MM.1S (cell line): ENCODE measurements at regions not wholly inside any gene's neighbourhood (a gene's known extent, or its start where the extent isn't known, plus 50 kb on each side); places are given as distances from the start of the nearest gene placed in this dataset.

ENCODE experiments used
- DNase-seq: peaks from one replicate; pipeline ENCODE4 v3.0.0-alpha.2; 2015
- H2AFZ ChIP-seq: fragments of 300-600 bp; sonication (generic); 2 replicates; pipeline ENCODE4 v1.6.0; 2016; ENCODE audit warnings: antibody characterized with exemption, low read length
- H3F3A ChIP-seq: fragments of 300-600 bp; sonication (generic); 2 replicates; pipeline ENCODE4 v1.6.1; 2016; ENCODE audit warnings: mild to moderate bottlenecking, antibody characterized with exemption, low read length, moderate library complexity, mixed read lengths; ENCODE audit not compliant: insufficient read depth
- H3K27ac ChIP-seq: fragments of 300-600 bp; sonication (generic); 2 replicates; pipeline ENCODE4 v1.5.1; 2016; ENCODE audit warnings: mild to moderate bottlenecking, low read length
- H3K27me3 ChIP-seq: fragments of 300-600 bp; sonication (generic); replicated peaks from 2 replicates; pipeline ENCODE4 v1.6.0; 2016; ENCODE audit warnings: low read length; ENCODE audit not compliant: insufficient read depth
- H3K36me3 ChIP-seq: fragments of 300-600 bp; sonication (generic); replicated peaks from 2 replicates; pipeline ENCODE4 v1.6.1; 2016; ENCODE audit warnings: mild to moderate bottlenecking, low read length, mixed read lengths; ENCODE audit not compliant: insufficient read depth
- H3K4me1 ChIP-seq: fragments of 300-600 bp; sonication (generic); 2 replicates; pipeline ENCODE4 v1.6.1; 2016; ENCODE audit warnings: low read length, mixed read lengths
- H3K4me2 ChIP-seq: fragments of 300-600 bp; sonication (generic); 2 replicates; pipeline ENCODE4 v1.6.0; 2016; ENCODE audit warnings: low read depth, low read length
- H3K4me3 ChIP-seq: fragments of 300-600 bp; sonication (generic); 2 replicates; pipeline ENCODE4 v1.5.1; 2016; ENCODE audit warnings: low read length, mixed read lengths
- H3K79me2 ChIP-seq: fragments of 300-600 bp; sonication (generic); 2 replicates; pipeline ENCODE4 v1.6.1; 2016; ENCODE audit warnings: mixed run types, low read length, mixed read lengths
- H3K9ac ChIP-seq: fragments of 300-600 bp; sonication (generic); 2 replicates; pipeline ENCODE4 v1.6.1; 2016; ENCODE audit warnings: low read length, mixed read lengths
- H3K9me2 ChIP-seq: fragments of 300-600 bp; sonication (generic); replicated peaks from 2 replicates; pipeline ENCODE4 v1.6.1; 2016; ENCODE audit warnings: mild to moderate bottlenecking, low read length, mixed read lengths; ENCODE audit not compliant: insufficient read depth
- H3K9me3 ChIP-seq: fragments of 300-600 bp; sonication (generic); replicated peaks from 2 replicates; pipeline ENCODE4 v1.6.1; 2016; ENCODE audit warnings: mild to moderate bottlenecking, low read length, mixed read lengths; ENCODE audit not compliant: insufficient read depth
- H4K20me1 ChIP-seq: fragments of 300-600 bp; sonication (generic); 2 replicates; pipeline ENCODE4 v1.6.1; 2016; ENCODE audit warnings: mild to moderate bottlenecking, low read length, moderate library complexity, mixed read lengths; ENCODE audit not compliant: insufficient read depth
- EZH2 ChIP-seq: fragments of 300-600 bp; sonication (generic); optimal IDR thresholded peaks from 2 replicates; pipeline ENCODE3; 2017; ENCODE audit warnings: low read depth, mild to moderate bottlenecking, antibody characterized with exemption, low read length, mixed read lengths
- EZH2phosphoT487 ChIP-seq: fragments of 300-600 bp; sonication (generic); IDR thresholded peaks from 2 replicates; pipeline ENCODE4 v1.6.1; 2018; ENCODE audit warnings: antibody characterized with exemption, low read length
- TF ChIP-seq, protein P1 (sequence below): fragments of 300-600 bp; sonication (generic); IDR thresholded peaks from 2 replicates; pipeline ENCODE4 v1.5.1; 2016; ENCODE audit warnings: antibody characterized with exemption, low read length, mixed read lengths

DNA sequence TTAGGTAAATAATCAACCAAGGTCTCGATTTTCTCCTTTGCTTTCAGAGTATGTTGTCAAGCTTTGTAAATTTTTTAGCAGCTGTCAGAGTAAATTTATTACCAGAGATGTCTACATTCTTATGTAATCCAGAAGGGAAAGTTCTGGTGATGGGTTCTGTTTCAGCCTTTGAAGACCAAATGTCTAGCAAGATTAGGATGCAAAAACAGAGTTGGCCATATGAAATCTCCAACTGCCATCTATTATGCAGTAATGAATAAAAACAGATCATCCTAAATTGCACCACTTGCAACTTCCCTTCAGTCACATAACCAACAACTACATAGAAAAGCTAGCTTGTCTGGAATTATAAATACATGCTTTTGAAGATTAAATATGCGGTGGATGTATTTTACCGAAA lies 826.8 kb upstream of the KIF2B start:
- Histone ChIP-seq H3K4me3 (no peak overlapping the region), H3K4me2 (no peak overlapping the region), H3K9me3 (no peaks in the 10 kb centered on the region), H3K36me3 (no peaks in the 10 kb centered on the region), H3K27ac (no peak overlapping the region), H3K27me3 (no peaks in the 10 kb centered on the region), H3K79me2 (no peaks in the 10 kb centered on the region), H3K4me1 (no peaks in the 10 kb centered on the region), H4K20me1 (no peaks in the 10 kb centered on the region), H2AFZ (no peak overlapping the region), H3F3A (no peaks in the 10 kb centered on the region), H3K9ac (no peak overlapping the region), H3K9me2 (no peaks in the 10 kb centered on the region)
- no peak for DNase-seq
- TF ChIP-seq EZH2phosphoT487 (no peak), EZH2 (no peak)
- TF ChIP-seq, protein P1, sequence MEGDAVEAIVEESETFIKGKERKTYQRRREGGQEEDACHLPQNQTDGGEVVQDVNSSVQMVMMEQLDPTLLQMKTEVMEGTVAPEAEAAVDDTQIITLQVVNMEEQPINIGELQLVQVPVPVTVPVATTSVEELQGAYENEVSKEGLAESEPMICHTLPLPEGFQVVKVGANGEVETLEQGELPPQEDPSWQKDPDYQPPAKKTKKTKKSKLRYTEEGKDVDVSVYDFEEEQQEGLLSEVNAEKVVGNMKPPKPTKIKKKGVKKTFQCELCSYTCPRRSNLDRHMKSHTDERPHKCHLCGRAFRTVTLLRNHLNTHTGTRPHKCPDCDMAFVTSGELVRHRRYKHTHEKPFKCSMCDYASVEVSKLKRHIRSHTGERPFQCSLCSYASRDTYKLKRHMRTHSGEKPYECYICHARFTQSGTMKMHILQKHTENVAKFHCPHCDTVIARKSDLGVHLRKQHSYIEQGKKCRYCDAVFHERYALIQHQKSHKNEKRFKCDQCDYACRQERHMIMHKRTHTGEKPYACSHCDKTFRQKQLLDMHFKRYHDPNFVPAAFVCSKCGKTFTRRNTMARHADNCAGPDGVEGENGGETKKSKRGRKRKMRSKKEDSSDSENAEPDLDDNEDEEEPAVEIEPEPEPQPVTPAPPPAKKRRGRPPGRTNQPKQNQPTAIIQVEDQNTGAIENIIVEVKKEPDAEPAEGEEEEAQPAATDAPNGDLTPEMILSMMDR: no peak

DNA sequence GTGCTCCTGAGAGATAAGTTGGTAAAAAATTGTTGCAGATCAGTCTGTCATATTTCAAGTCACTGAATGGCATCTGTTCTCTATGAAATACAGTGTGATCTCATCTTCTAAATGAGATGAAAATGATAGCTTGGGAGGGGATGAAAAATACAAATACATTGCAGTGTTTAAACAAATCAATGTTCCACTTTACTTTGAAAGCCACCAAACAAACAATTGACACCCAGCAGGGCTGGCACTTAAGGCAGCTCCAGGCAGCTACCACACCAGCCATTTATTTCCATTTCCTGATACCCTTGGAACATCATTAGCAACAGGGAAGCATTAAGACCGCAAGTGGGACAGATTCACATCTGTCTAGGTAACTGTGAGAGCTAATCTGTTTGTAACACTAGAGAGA lies 827.6 kb upstream of the KIF2B start:
- no peaks in the 10 kb centered on the region for H3K4me1 ChIP-seq
- H3K4me2 ChIP-seq: no peak overlapping the region
- no peaks in the 10 kb centered on the region for H3K79me2 ChIP-seq
- H3F3A ChIP-seq: no peaks in the 10 kb centered on the region
- no peak overlapping the region for H3K9ac ChIP-seq
- no peak overlapping the region for H2AFZ ChIP-seq
- no peaks in the 10 kb centered on the region for H3K9me3 ChIP-seq
- no peaks in the 10 kb centered on the region for H3K36me3 ChIP-seq
- H3K27ac ChIP-seq: no peak overlapping the region
- no peak for DNase-seq
- no peak for TF ChIP-seq EZH2
- no peak for TF ChIP-seq EZH2phosphoT487
- TF ChIP-seq, protein P1: no peak
- H3K27me3 ChIP-seq: no peaks in the 10 kb centered on the region
- no peak overlapping the region for H3K4me3 ChIP-seq
- no peaks in the 10 kb centered on the region for H4K20me1 ChIP-seq
- no peaks in the 10 kb centered on the region for H3K9me2 ChIP-seq

DNA sequence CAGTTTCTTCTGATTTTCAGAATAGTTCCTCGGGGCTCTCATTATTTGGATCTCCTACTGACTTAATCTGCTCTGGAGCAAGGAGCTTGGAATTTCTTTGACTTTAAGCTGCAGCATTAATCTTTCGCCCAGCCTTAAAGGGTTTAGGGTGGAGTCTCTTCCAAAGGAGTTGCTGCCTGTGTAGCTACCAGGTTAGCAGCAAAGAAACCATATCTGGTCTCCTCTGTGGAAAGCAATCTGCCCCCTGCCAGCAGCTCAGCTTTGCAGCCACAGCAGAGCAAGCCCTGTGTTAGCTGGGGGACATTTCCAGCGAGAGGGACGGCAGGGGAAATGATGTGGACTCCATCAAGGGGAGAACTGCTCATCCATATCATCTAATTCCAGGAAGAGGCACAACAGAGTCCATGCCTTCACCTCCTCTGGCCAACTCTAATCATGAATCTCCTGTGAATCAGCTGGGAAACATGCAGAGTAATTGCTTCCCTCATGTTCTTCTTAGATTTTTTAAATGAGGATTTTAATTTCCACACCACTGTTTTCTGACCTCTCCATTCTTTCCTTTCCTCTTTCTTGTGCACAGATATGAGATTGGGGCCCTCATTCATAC lies 827.6 kb upstream of the CA10 start:
- no peaks in the 10 kb centered on the region for H4K20me1 ChIP-seq
- TF ChIP-seq, protein P1: no peak
- TF ChIP-seq EZH2 (no peak), EZH2phosphoT487 (no peak)
- no peak overlapping the region for H3K9ac ChIP-seq
- no peaks in the 10 kb centered on the region for H3K9me3 ChIP-seq
- no peak overlapping the region for H3K4me3 ChIP-seq
- H3K27me3 ChIP-seq: no peaks in the 10 kb centered on the region
- no peak overlapping the region for H3K27ac ChIP-seq
- no peaks in the 10 kb centered on the region for H3K36me3 ChIP-seq
- H2AFZ ChIP-seq: peak overlapping the region; percentile 62
- peak overlapping the region; percentile 40; the same call in 1 of the 2 replicates for H3K4me2 ChIP-seq
- H3K9me2 ChIP-seq: no peaks in the 10 kb centered on the region
- H3K4me1 ChIP-seq: 0 out of 2 replicates have a peak, but pooled peaks cover 3% of the 10 kb centered on the region
- no peaks in the 10 kb centered on the region for H3K79me2 ChIP-seq
- H3F3A ChIP-seq: no peaks in the 10 kb centered on the region
- no peak for DNase-seq
